ENCODE measurements at regions not wholly inside any gene's neighbourhood (a gene's known extent, or its start where the extent isn't known, plus 50 kb on each side); places are given as distances from the start of the nearest gene placed in this dataset.

DNA sequence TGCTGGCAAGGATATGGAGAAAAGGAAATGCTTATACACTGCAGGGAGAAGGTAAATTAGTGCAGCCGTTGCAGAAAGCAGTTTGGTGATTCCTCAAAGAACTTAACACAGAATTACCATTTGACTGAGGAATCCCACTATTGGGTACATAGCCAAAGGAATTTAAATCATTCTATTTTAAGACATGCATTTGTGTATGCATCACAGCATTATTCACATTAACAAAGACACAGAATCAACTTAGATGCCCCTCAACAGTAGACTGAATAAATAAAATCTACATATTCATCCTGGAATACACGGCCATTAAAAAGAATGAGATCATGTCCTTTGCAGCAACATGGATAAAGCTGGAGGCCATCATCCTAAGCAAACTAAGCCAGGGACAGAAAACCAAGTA is 510.1 kb upstream of the CDH9 start:
- no peak overlapping the region for H3K4me3 ChIP-seq
- H3K27me3 ChIP-seq = no peaks in the 10 kb centered on the region
- no peaks in the 10 kb centered on the region for H3K4me1 ChIP-seq (ENCODE audit: insufficient read depth)
- 43 to 63% (median 61%) methylated on average over 2 of the region's 2 CpGs for WGBS, 3 donors
- H3K27ac ChIP-seq = no peak overlapping the region
- TF ChIP-seq, protein P1, sequence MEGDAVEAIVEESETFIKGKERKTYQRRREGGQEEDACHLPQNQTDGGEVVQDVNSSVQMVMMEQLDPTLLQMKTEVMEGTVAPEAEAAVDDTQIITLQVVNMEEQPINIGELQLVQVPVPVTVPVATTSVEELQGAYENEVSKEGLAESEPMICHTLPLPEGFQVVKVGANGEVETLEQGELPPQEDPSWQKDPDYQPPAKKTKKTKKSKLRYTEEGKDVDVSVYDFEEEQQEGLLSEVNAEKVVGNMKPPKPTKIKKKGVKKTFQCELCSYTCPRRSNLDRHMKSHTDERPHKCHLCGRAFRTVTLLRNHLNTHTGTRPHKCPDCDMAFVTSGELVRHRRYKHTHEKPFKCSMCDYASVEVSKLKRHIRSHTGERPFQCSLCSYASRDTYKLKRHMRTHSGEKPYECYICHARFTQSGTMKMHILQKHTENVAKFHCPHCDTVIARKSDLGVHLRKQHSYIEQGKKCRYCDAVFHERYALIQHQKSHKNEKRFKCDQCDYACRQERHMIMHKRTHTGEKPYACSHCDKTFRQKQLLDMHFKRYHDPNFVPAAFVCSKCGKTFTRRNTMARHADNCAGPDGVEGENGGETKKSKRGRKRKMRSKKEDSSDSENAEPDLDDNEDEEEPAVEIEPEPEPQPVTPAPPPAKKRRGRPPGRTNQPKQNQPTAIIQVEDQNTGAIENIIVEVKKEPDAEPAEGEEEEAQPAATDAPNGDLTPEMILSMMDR (IDR thresholded peaks at IDR 0.05) = no peak
- no peak for TF ChIP-seq POLR2A (IDR thresholded peaks at IDR 0.05)
- no peaks in the 10 kb centered on the region for H3K36me3 ChIP-seq
- no peak for DNase-seq
- no peaks in the 10 kb centered on the region for H3K9me3 ChIP-seq
- intact Hi-C loops (cut with DNase I) = no loop called here

DNA sequence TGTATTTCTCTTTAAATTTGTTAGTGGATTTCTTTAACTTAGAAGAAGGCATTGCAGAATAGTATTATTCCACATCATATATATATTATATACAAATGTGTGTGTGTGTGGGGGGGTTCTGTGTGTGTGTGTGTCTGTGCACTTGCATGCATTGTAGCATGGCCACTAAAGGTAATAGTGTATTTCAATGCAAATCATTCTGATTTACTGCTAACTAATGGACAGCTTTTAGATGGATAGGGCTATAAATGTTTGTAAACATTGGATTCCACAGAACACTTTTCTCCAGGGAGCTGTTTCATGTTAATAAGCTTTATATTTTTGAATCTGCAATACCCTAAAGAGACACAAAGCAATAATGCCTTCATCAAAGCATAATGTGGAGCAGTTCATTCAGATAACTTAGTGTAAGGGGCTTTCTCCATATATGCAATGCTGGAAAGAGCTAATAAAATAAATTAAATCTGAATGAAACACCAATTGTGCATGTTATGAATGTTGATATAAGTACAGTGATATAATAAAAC is 496.7 kb upstream of the CDH9 start:
- intact Hi-C loops (cut with DNase I) = no loop called here

DNA sequence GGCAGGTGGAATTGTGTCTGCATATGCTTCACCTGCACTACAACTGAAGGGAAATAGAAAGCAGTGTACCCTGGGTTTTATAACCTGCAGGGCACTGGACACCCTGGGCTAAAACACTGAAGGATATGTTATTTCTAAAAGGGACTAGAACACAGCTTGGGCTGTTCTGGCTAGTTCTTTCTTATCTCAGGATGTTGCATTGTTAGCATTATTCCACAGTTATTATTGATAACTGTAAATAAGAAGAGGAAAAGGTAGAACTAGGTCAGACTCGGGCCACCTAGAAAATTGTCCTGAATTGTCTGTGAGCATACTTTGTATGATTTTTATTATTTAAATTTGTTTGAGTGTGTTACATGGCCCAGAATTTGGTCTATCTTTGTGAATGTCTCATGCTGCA is 493.9 kb upstream of the CDH9 start:
- Histone ChIP-seq H3K9me3 (no peaks in the 10 kb centered on the region), H3K4me3 (no peak overlapping the region), H3K27me3 (no peaks in the 10 kb centered on the region), H3K36me3 (no peaks in the 10 kb centered on the region), H3K27ac (no peak overlapping the region), H3K4me1 (ENCODE audit: insufficient read depth) (no peaks in the 10 kb centered on the region)
- no peak for DNase-seq
- TF ChIP-seq, protein P1 (IDR thresholded peaks at IDR 0.05) = no peak
- TF ChIP-seq POLR2A (IDR thresholded peaks at IDR 0.05) = no peak
- TF ChIP-seq EP300 (IDR thresholded peaks at IDR 0.05) = no peak
- 68 to 80% (median 76%) methylated on average over 1 of the region's 1 CpG for WGBS, 3 donors
- intact Hi-C loops (cut with DNase I) = no loop called here

More for the DNA sequence above, 496.7 kb upstream of the CDH9 start:
- Histone ChIP-seq H3K36me3 (no peaks in the 10 kb centered on the region), H3K27ac (no peak overlapping the region), H3K27me3 (no peaks in the 10 kb centered on the region), H3K4me1 (ENCODE audit: insufficient read depth) (no peaks in the 10 kb centered on the region), H3K9me3 (no peaks in the 10 kb centered on the region), H3K4me3 (no peak overlapping the region)
- TF ChIP-seq POLR2A (IDR thresholded peaks at IDR 0.05) (no peak), EP300 (IDR thresholded peaks at IDR 0.05) (no peak)
- TF ChIP-seq, protein P1 (IDR thresholded peaks at IDR 0.05) = no peak
- no peak for DNase-seq

DNA sequence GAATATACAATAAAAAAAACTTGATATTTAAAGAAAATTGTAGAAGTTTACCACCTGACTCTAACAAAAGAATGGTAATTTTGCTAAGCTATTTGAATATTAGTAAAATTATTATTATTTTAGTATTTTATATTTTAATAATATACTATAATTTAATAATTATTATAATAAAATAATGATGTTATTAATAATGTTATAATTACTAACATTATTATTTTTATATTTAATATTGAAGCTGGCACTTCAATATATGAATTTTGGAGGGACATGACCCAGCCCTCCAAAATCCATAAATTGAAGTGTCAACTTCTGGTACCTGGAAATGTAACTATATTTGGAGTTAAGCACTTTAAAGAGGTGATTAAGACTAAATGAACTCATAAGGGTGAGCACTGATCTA is 486.1 kb upstream of the CDH9 start:
- DNase-seq = no peak
- Histone ChIP-seq H3K9me3 (no peaks in the 10 kb centered on the region), H3K4me3 (no peak overlapping the region), H3K36me3 (no peaks in the 10 kb centered on the region), H3K4me1 (ENCODE audit: insufficient read depth) (no peaks in the 10 kb centered on the region), H3K27ac (no peak overlapping the region), H3K27me3 (no peaks in the 10 kb centered on the region)
- intact Hi-C loops (cut with DNase I) = no loop called here
- TF ChIP-seq EP300 (IDR thresholded peaks at IDR 0.05) (no peak), POLR2A (IDR thresholded peaks at IDR 0.05) (no peak)
- TF ChIP-seq, protein P1 (IDR thresholded peaks at IDR 0.05) = no peak

DNA sequence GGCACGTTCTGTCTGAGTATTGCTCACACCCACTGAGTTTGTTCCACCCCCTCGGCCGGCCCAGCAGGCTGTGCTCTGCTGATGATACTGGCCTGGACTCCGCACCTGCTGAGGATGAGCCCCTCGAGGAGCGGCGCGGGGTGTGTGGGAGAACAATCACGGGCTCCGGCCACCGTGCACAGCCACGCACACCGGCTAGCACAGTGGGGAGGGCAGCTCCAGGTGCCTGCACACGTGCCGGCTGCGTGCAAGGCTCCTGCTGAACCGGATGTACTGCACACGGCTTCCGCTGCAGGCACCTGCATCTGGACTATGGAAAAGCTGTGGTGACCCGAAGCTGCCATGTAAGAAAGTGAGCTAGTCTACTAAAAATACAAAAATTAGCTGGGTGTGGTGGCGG is 485.2 kb upstream of the CDH9 start:
- TF ChIP-seq POLR2A (IDR thresholded peaks at IDR 0.05) = no peak
- TF ChIP-seq, protein P1 (IDR thresholded peaks at IDR 0.05) = no peak
- TF ChIP-seq EP300 (IDR thresholded peaks at IDR 0.05) = no peak
- no peak for DNase-seq
- no peaks in the 10 kb centered on the region for H3K27me3 ChIP-seq
- no peaks in the 10 kb centered on the region for H3K36me3 ChIP-seq
- no peaks in the 10 kb centered on the region for H3K4me1 ChIP-seq (ENCODE audit: insufficient read depth)
- H3K27ac ChIP-seq = no peak overlapping the region
- H3K9me3 ChIP-seq = no peaks in the 10 kb centered on the region
- H3K4me3 ChIP-seq = no peak overlapping the region
- WGBS, 3 donors = 83 to 95% (median 89%) methylated on average over 20 to 21 of the region's 21 CpGs
- intact Hi-C loops (cut with DNase I) = no loop called here

Data from ovary (tissue), 7 donors.